T-cell (primary cell): ENCODE measurements at regions not wholly inside any gene's neighbourhood (a gene's known extent, or its start where the extent isn't known, plus 50 kb on each side); places are given as distances from the start of the nearest gene placed in this dataset.

Source experiments
- ATAC-seq, 4 experiments: fragments of 200-7000 bp in 3 of 4; fragments of 150-1000 bp in 1 of 4; cut with Tn5 transposase; replicated peaks in 1 of 4; 1 replicate in 3 of 4; 2 replicates in 1 of 4; pipeline ENCODE4 v1.10.0; 2021; ENCODE audit warnings: moderate library complexity in 3 of 4, mild to moderate bottlenecking in 2 of 4, moderate number of reproducible peaks in 1 of 4
- CTCF ChIA-PET, 2 donors: fragments of 300-600 bp; sonication (Branson Sonifier 250); formaldehyde crosslinking; loops; one replicate each; lab custom pipeline; 2022; ENCODE audit warnings: antibody characterized with exemption in 2 of 2; lab: Charles Lee
- POLR2A ChIA-PET, 2 donors: fragments of 300-600 bp; sonication (Branson Sonifier 250); formaldehyde crosslinking; loops; one replicate each; lab custom pipeline; 2022; ENCODE audit warnings: antibody characterized with exemption in 2 of 2; lab: Charles Lee
- DNase-seq, 35 experiments: peaks; one replicate each; pipeline versions ENCODE4 v3.0.0 to v3.0.0-alpha.2; 2013 to 2023
- H3K27ac ChIP-seq: one replicate; pipeline ENCODE4 v1.5.1; 2013; ENCODE audit warnings: low read length
- H3K27me3 ChIP-seq, 2 experiments: replicated peaks in 1 of 2; 1 replicate in 1 of 2; 2 replicates in 1 of 2; pipeline versions ENCODE4 v1.6.1 to v1.7.0; 2013; ENCODE audit warnings: low read length in 1 of 2, mixed read lengths in 1 of 2; ENCODE audit not compliant: control insufficient read depth in 2 of 2, insufficient read depth in 2 of 2; ENCODE audit errors: extremely low read depth in 1 of 2
- H3K36me3 ChIP-seq, 2 donors: 1 replicate in 1 of 2; 2 replicates in 1 of 2; pipeline versions ENCODE4 v1.6.1 to v1.7.0; 2013; ENCODE audit warnings: low read length in 1 of 2; ENCODE audit not compliant: control insufficient read depth in 2 of 2, insufficient read depth in 1 of 2; ENCODE audit errors: extremely low read depth in 1 of 2
- H3K4me1 ChIP-seq, 2 experiments: 1 replicate in 1 of 2; 2 replicates in 1 of 2; pipeline versions ENCODE4 v1.6.1 to v1.7.0; 2013; ENCODE audit warnings: low read length in 2 of 2, mixed read lengths in 1 of 2; ENCODE audit not compliant: insufficient read depth in 2 of 2, control insufficient read depth in 1 of 2; ENCODE audit errors: extremely low read depth in 1 of 2
- H3K4me3 ChIP-seq, 2 donors: 1 replicate in 1 of 2; 2 replicates in 1 of 2; pipeline versions ENCODE4 v1.5.1 to v1.7.0; 2013; ENCODE audit warnings: mild to moderate bottlenecking in 2 of 2, low read length in 1 of 2, moderate library complexity in 1 of 2; ENCODE audit not compliant: control insufficient read depth in 1 of 2; ENCODE audit errors: extremely low read depth in 1 of 2
- H3K9me3 ChIP-seq: 2 replicates; pipeline ENCODE4 v1.7.0; 2013
- H3K27ac Mint-ChIP-seq, 2 donors: one replicate each; pipeline ENCODE4 v1.8.0; 2020 to 2021; ENCODE audit warnings: mild to moderate bottlenecking in 2 of 2, mixed read lengths in 2 of 2
- H3K27me3 Mint-ChIP-seq, 2 donors: one replicate each; pipeline ENCODE4 v1.8.0; 2021 to 2022; ENCODE audit warnings: mixed read lengths in 2 of 2
- H3K36me3 Mint-ChIP-seq: one replicate; pipeline ENCODE4 v1.8.0; 2021; ENCODE audit warnings: mixed read lengths
- H3K4me1 Mint-ChIP-seq, 3 donors: one replicate each; pipeline ENCODE4 v1.8.0; 2020 to 2022; ENCODE audit warnings: mixed read lengths in 3 of 3, mild to moderate bottlenecking in 1 of 3
- H3K4me3 Mint-ChIP-seq, 3 donors: one replicate each; pipeline ENCODE4 v1.8.0; 2020 to 2022; ENCODE audit warnings: mild to moderate bottlenecking in 3 of 3, mixed read lengths in 3 of 3, moderate library complexity in 3 of 3
- H3K9me3 Mint-ChIP-seq, 3 donors: one replicate each; pipeline ENCODE4 v1.8.0; 2020 to 2022; ENCODE audit warnings: mixed read lengths in 3 of 3
- WGBS: methylation state at CpG from one replicate; pipeline ENCODE4 v1.1.5; 2013; ENCODE audit warnings: missing lambda C conversion rate; ENCODE audit not compliant: insufficient coverage; 5-methylcytosine and 5-hydroxymethylcytosine counted together

- ChIA-PET POLR2A (no interaction called here), CTCF (no interaction called here)
- Histone ChIP-seq H3K4me3 (no peak overlapping the region), H3K27ac (no peak overlapping the region), H3K27me3 (peaks cover 0 to 2% of the 10 kb centered on the region in 2 experiments), H3K9me3 (no peaks in the 10 kb centered on the region), H3K4me1 (no peaks in the 10 kb centered on the region), H3K36me3 (no peaks in the 10 kb centered on the region)
- Mint-ChIP-seq H3K27me3 (peaks cover 3 to 4% of the 10 kb centered on the region in 2 donors), H3K9me3 (peaks cover 0 to 2% (median 0%) of the 10 kb centered on the region in 3 donors), H3K36me3 (no peaks in the 10 kb centered on the region), H3K27ac (no peak overlapping the region), H3K4me3 (no peak overlapping the region), H3K4me1 (no peaks in the 10 kb centered on the region)
- ATAC-seq (no peak), DNase-seq (no peak)
- WGBS, result no CpG with 5 or more reads among the region's 1 CpG
Measured at GRCh38 chr13:94776956-94777355, 64.6 kb upstream of the SOX21 start.

GRCh38 chr13:94776300-94776699 is 64.0 kb upstream of the SOX21 start:
- H3K27ac ChIP-seq, result no peak overlapping the region
- no peak for DNase-seq
- no peaks in the 10 kb centered on the region for H3K9me3 ChIP-seq
- no peak for ATAC-seq
- Mint-ChIP-seq H3K4me3 (no peak overlapping the region), H3K4me1 (no peaks in the 10 kb centered on the region), H3K27me3 (peaks cover 3 to 4% of the 10 kb centered on the region in 2 donors), H3K36me3 (no peaks in the 10 kb centered on the region), H3K27ac (no peak overlapping the region), H3K9me3 (peaks cover 0 to 2% (median 0%) of the 10 kb centered on the region in 3 donors)
- H3K4me1 ChIP-seq, result no peaks in the 10 kb centered on the region
- CTCF ChIA-PET, result no interaction called here
- H3K4me3 ChIP-seq, result no peak overlapping the region
- H3K27me3 ChIP-seq, result peaks cover 0 to 2% of the 10 kb centered on the region in 2 experiments
- 91% methylated on average over 9 of the region's 11 CpGs for WGBS
- H3K36me3 ChIP-seq, result no peaks in the 10 kb centered on the region
- POLR2A ChIA-PET, result no interaction called here

- no peak overlapping the region for H3K4me3 ChIP-seq
- H3K36me3 Mint-ChIP-seq, result no peaks in the 10 kb centered on the region
- H3K27ac Mint-ChIP-seq, result no peak overlapping the region
- no peaks in the 10 kb centered on the region for H3K4me1 Mint-ChIP-seq
- no peaks in the 10 kb centered on the region for H3K4me1 ChIP-seq
- H3K9me3 Mint-ChIP-seq, result peaks cover 0 to 3% (median 2%) of the 10 kb centered on the region in 3 donors
- ChIA-PET POLR2A (no interaction called here), CTCF (no interaction called here)
- H3K27me3 Mint-ChIP-seq, result peaks cover 29 to 38% of the 10 kb centered on the region in 2 donors
- H3K4me3 Mint-ChIP-seq, result no peak overlapping the region
- H3K9me3 ChIP-seq, result no peaks in the 10 kb centered on the region
- no peaks in the 10 kb centered on the region for H3K36me3 ChIP-seq
- WGBS, result 96% methylated on average over 4 of the region's 7 CpGs
- H3K27me3 ChIP-seq, result peaks cover 0 to 2% of the 10 kb centered on the region in 2 experiments
- DNase-seq (no peak), ATAC-seq (no peak)
- no peak overlapping the region for H3K27ac ChIP-seq
Measured at GRCh38 chr13:94765814-94766213, 53.5 kb upstream of the SOX21 start.

GRCh38 chr13:94764576-94765321 is 52.4 kb upstream of the SOX21 start:
- peaks cover 31 to 42% of the 10 kb centered on the region in 2 donors for H3K27me3 Mint-ChIP-seq
- no peaks in the 10 kb centered on the region for H3K4me1 ChIP-seq
- H3K4me1 Mint-ChIP-seq, result no peaks in the 10 kb centered on the region
- ChIA-PET POLR2A (no interaction called here), CTCF (interaction anchor here in 1 of 2 donors (0.6 kb wide), 1 partner anchor 582 kb away, joined by 4 read pairs; no protein-coding TSS in a partner anchor)
- no CpG with 5 or more reads among the region's 2 CpGs for WGBS
- H3K27me3 ChIP-seq, result peaks cover 0 to 2% of the 10 kb centered on the region in 2 experiments
- H3K36me3 ChIP-seq, result no peaks in the 10 kb centered on the region
- no peak overlapping the region for H3K27ac Mint-ChIP-seq
- DNase-seq (no peak), ATAC-seq (no peak)
- H3K4me3 Mint-ChIP-seq, result no peak overlapping the region
- H3K36me3 Mint-ChIP-seq, result no peaks in the 10 kb centered on the region
- H3K9me3 ChIP-seq, result no peaks in the 10 kb centered on the region
- H3K9me3 Mint-ChIP-seq, result peaks cover 0 to 3% (median 2%) of the 10 kb centered on the region in 3 donors
- H3K4me3 ChIP-seq, result no peak overlapping the region
- H3K27ac ChIP-seq, result no peak overlapping the region
